Heart left ventricle (tissue), 13 donors: ENCODE measurements at regions not wholly inside any gene's neighbourhood (a gene's known extent, or its start where the extent isn't known, plus 50 kb on each side); places are given as distances from the start of the nearest gene placed in this dataset.

Experiments used
- CTCF ChIP-seq, 12 donors: fragments of 200-600 bp; sonication (generic) in 4 of 12; IDR thresholded peaks; one replicate each; pipeline versions ENCODE4 v1.5.0 to v1.8.0; 2018 to 2022; ENCODE audit warnings: antibody characterized with exemption in 12 of 12, mild to moderate bottlenecking in 5 of 12
- POLR2A ChIP-seq, 2 donors: fragments of 450-650 bp; IDR thresholded peaks; one replicate each; pipeline ENCODE4 v1.6.1; 2017; ENCODE audit warnings: antibody characterized with exemption in 2 of 2, mild to moderate bottlenecking in 2 of 2, moderate library complexity in 2 of 2
- donor health status: ischemic (EF 13 %, LVEDD 7.1; RV severe dilation, severe dysfunction).
- donor health status: DM: no; HTN: yes; CAD: no.
- donor health status: DM: no; HTN: no; CAD: no.
- donor health status: ischemic (EF 25% LVEDD 6.9; RV normal size, moderate dysfunction).
- donor health status: ischemic (EF 25% LVEDD 5.7; RV mildly dilated, moderate dysfunction).
- donor health status: ischemic (EF 35%, LVEDD 5.7; RV mildly dilated, moderate dysfunction).
- donor health status: nonischemic (EF 11% LVEDD 7.7; RV severe dilation, severe dysfunction).
- donor health status: DM: yes; HTN: yes; CAD: no.
- donor health status: PGD.
- donor health status: ischemic (EF 29% LVEDD 5.4; RV normal size, mild dysfunction).
- donor health status: nonischemic (EF 23%, LVEDD 6.1; RV moderate dilation, normal function).

GRCh38 chr12:73892201-73892600, 645.4 kb upstream of the ATXN7L3B start:
- TF ChIP-seq CTCF (IDR thresholded peaks at IDR 0.05) (no peak), POLR2A (IDR thresholded peaks at IDR 0.05) (no peak)
